ENCODE measurements at regions not wholly inside any gene's neighbourhood (a gene's known extent, or its start where the extent isn't known, plus 50 kb on each side); places are given as distances from the start of the nearest gene placed in this dataset.

- Histone ChIP-seq H2BK15ac (ENCODE audit: low read depth, low read length) (no peak overlapping the region), H3K79me1 (ENCODE audit: insufficient read depth, low read depth, low read length, poor library complexity, severe bottlenecking) (no peaks in the 10 kb centered on the region), H3K14ac (ENCODE audit: insufficient read depth, low read length) (no peak overlapping the region), H3K4ac (ENCODE audit: low read depth, low read length) (no peak overlapping the region), H3K4me1 (ENCODE audit: insufficient read depth, low read length) (no peaks in the 10 kb centered on the region), H3K23me2 (ENCODE audit: insufficient read length, low read depth, low read length, poor library complexity, severe bottlenecking) (no peaks in the 10 kb centered on the region), H3K27me3 (ENCODE audit: insufficient read depth, low read length) (no peaks in the 10 kb centered on the region), H2BK5ac (ENCODE audit: insufficient read length, low read length) (no peak overlapping the region), H2AFZ (ENCODE audit: low read length) (no peak overlapping the region), H4K8ac (replicated peaks; ENCODE audit: insufficient read length, low read depth, low read length) (no peak overlapping the region), H2BK120ac (ENCODE audit: low read depth, low read length, poor library complexity, severe bottlenecking) (no peak overlapping the region), H3K56ac (ENCODE audit: insufficient read length, low read depth, low read length) (no peak overlapping the region), H3K9ac (ENCODE audit: extremely low read depth, insufficient read length, low read length) (no peak overlapping the region), H3K18ac (ENCODE audit: insufficient read length, low read depth, low read length) (no peak overlapping the region), H4K91ac (ENCODE audit: insufficient read length, low read depth, low read length) (no peak overlapping the region), H2AK5ac (ENCODE audit: insufficient read length, low read length) (no peak overlapping the region), H3T11ph (ENCODE audit: low read length) (no peak overlapping the region), H3K23ac (ENCODE audit: insufficient read length, low read depth, low read length) (no peak overlapping the region), H3K27ac (ENCODE audit: insufficient read length, low read depth, low read length) (no peak overlapping the region), H3K4me2 (ENCODE audit: insufficient read depth, insufficient read length, low read length) (no peak overlapping the region), H4K5ac (ENCODE audit: insufficient read length, low read depth, low read length) (no peak overlapping the region), H2BK20ac (ENCODE audit: low read depth, low read length, poor library complexity, severe bottlenecking) (no peak overlapping the region), H3K9me3 (ENCODE audit: control insufficient read depth, low read depth, low read length) (no peaks in the 10 kb centered on the region), H4K20me1 (ENCODE audit: control insufficient read depth, insufficient read depth, insufficient read length) (no peaks in the 10 kb centered on the region), H2BK12ac (ENCODE audit: insufficient read length, low read depth, low read length) (no peak overlapping the region), H3K79me2 (ENCODE audit: insufficient read depth, low read length) (no peaks in the 10 kb centered on the region)
- Mint-ChIP-seq H3K36me3 (ENCODE audit: insufficient read depth in 1 of 3, low read depth in 3 of 3) (no peaks in the 10 kb centered on the region), H3K9me3 (no peaks in the 10 kb centered on the region), H3K4me1 (peaks cover 0 to 3% of the 10 kb centered on the region in 2 experiments; a peak in 1 of 4 replicates), H3K27me3 (ENCODE audit: low read depth) (no peaks in the 10 kb centered on the region), H3K27ac (no peak overlapping the region), H3K4me3 (no peak overlapping the region)
- no CpG with 5 or more reads among the region's 5 CpGs for WGBS (ENCODE audit: extremely low coverage, insufficient read length, low lambda C conversion rate)
- no peak for TF ChIP-seq CTCF (conservative IDR thresholded peaks at IDR 0.05)
- DNase-seq, result no peak
Observed at GRCh38 chr3:188066141-188066540, 87.8 kb upstream of the LPP start.

All from H9 (cell line).